Activated naive CD4-positive, alpha-beta T cell treated with anti-CD3 and anti-CD28 coated beads, Interleukin-2, amount 50 U/mL, for 72 hours (primary cell): ENCODE measurements at regions not wholly inside any gene's neighbourhood (a gene's known extent, or its start where the extent isn't known, plus 50 kb on each side); places are given as distances from the start of the nearest gene placed in this dataset.
"Not testable (repeated sequence)": the region's sequence is repeated elsewhere in the genome, so short reads cannot be mapped to it uniquely, and the experiment has no call there.

ENCODE experiments used
- ATAC-seq, 2 donors: fragments of 150-1000 bp; cut with Tn5 transposase; 2 replicates each; pipeline ENCODE4 v1.10.0; 2021; ENCODE audit warnings: mild to moderate bottlenecking in 2 of 2, moderate library complexity in 2 of 2
- DNase-seq, 2 donors: peaks; one replicate each; pipeline ENCODE4 v3.0.0; 2021 to 2022; ENCODE audit warnings: low spot score in 2 of 2
- H3K27ac Mint-ChIP-seq, 2 donors: one replicate each; pipeline ENCODE4 v1.8.0; 2022; ENCODE audit warnings: mild to moderate bottlenecking in 2 of 2, mixed read lengths in 2 of 2
- H3K36me3 Mint-ChIP-seq, 2 donors: one replicate each; pipeline ENCODE4 v1.8.0; 2022; ENCODE audit warnings: mixed read lengths in 2 of 2
- H3K9me3 Mint-ChIP-seq, 2 donors: one replicate each; pipeline ENCODE4 v1.8.0; 2022; ENCODE audit warnings: mixed read lengths in 2 of 2

DNA sequence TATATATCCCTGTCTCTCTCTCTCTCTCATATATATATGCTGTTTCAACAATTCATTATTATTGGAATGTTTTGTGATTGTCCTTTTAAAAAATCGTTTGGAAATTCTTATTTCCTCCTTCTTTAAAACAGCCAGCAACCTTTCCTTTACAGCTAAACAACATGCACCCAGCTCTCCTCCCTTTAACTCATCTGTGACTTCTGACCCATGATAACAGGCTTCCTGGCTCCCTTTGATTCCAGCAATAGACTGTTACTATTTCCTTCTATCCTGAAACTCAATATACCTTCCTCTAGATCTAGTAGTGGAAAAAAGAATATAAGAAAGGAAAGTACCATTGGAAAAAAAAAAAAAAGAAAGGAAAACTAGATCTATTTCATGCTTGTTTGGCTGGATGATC, 254.7 kb upstream of the RGMB start:
- Mint-ChIP-seq H3K27ac (no peak overlapping the region), H3K36me3 (no peaks in the 10 kb centered on the region), H3K9me3 (no peaks in the 10 kb centered on the region)
- DNase-seq (no peak), ATAC-seq (no peak)

DNA sequence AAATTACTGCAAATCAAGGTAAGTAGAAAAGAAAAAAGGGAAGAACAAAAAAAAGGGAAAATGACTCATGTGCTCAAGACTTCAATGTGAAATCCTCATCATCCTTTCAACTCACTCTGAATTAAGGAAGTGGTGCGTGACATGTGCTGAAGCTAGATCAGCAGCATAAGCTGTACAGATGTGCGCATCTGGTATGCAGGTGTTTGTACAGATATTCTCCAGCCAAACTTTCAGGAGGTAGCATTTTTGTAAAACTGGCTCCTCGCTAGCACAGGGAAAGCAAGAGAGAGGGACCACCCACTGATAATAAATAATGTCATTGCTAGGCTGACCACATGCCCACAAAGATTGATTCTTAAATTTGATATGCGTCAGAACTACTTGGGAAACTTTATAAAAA, 253.9 kb upstream of the RGMB start:
- no peaks in the 10 kb centered on the region for H3K9me3 Mint-ChIP-seq
- H3K27ac Mint-ChIP-seq = no peak overlapping the region
- ATAC-seq = no peak
- no peaks in the 10 kb centered on the region for H3K36me3 Mint-ChIP-seq
- DNase-seq = no peak

DNA sequence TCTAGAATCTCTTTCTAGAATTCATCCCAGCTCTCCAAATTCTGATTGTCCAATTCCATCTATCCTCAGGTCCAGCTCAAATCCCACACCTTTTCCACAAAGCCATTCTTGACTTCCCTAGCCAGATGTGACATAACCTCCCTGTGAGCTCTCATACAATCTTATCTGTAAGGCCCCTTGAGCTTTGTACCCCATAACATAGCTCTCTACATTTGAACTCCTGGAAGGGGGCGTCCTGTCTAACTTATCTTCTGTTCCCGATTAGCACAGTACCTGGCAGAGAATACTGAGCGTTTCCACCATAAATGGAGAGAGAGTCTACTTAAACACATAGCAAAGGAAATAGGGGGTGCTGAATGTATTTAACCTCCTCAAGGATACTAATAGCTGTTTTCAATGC, 251.6 kb upstream of the RGMB start:
- Mint-ChIP-seq H3K9me3 (no peaks in the 10 kb centered on the region), H3K36me3 (no peaks in the 10 kb centered on the region), H3K27ac (no peak overlapping the region)
- ATAC-seq = no peak
- no peak for DNase-seq

DNA sequence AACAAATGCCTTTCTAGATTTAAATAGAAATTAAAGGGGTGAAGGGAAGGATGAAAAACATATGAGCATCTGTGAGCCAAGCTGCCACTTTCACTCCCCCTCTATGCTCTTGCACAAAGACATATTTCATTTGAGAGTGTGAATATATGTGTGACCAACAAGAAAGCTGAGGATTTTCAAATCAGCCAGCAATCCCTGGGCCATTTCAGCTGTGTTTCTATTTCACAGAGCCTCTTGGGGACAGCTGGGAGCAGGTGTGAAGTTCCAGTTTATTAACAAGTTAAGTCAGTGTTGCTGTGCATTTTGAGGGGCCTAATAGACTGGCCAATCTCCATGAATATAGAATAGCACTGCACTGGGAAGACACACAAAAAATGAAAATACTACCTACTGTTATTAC, 248.7 kb upstream of the RGMB start:
- ATAC-seq (no peak), DNase-seq (no peak)
- no peaks in the 10 kb centered on the region for H3K36me3 Mint-ChIP-seq
- H3K27ac Mint-ChIP-seq = no peak overlapping the region
- no peaks in the 10 kb centered on the region for H3K9me3 Mint-ChIP-seq

DNA sequence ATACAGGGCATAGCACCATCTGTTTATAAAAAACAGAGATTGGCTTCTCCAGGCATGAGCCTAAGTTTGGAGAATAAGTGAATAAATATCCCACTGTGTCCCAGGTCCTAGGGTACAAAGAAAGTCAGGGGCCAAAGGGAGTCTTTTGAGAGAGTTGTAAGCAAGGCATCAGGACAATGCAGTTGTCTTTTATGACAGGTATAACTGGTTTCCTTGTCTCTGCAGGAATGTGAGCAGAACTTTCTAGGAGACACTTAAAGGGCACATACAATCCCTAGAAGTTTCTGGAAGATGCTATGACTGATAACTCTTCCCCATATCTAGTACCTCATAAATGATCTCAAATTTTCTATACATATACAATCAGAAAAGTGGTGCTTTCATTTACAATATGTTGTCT, 245.6 kb upstream of the RGMB start:
- DNase-seq (no peak), ATAC-seq (no peak)
- Mint-ChIP-seq H3K27ac (no peak overlapping the region), H3K9me3 (no peaks in the 10 kb centered on the region), H3K36me3 (no peaks in the 10 kb centered on the region)

DNA sequence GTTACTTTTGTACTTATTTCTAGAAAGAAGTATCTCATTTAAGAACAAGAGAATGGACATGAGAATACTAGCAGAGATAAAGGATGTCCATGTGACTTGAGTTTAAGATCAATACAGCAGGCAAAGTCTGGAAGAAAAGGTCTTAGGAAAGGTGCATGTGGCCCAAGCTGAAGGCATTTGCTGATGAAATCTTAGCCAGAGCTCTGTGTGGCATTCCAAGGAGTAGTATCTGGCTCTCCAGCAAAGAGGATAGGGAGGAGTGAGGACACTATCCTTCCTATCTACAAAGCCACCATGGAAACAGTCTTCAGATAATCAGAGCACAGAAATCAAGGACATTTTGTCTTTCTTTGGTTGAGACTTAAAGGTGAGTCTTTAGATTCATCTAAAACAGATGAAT, 244.1 kb upstream of the RGMB start:
- H3K27ac Mint-ChIP-seq = no peak overlapping the region
- no peak for ATAC-seq
- H3K36me3 Mint-ChIP-seq = no peaks in the 10 kb centered on the region
- no peak for DNase-seq
- H3K9me3 Mint-ChIP-seq = no peaks in the 10 kb centered on the region

DNA sequence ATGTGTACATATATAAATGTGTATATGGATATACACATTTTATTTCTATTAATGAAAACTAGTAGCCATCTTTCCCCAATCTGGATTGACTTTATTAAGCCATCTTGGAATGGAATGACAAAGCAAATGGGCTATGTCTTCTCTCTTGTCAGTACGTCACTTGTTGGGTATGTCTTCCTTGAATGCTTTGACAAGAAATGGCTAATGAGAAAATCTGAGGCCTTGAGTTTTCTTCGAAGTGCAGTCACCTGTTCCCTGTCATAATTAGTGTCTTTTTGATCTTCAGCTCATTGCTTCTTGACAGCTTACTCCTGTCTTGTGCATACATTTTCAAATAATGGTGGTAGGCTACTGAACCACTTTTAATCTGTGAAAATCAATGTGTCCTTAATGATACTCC, 243.2 kb upstream of the RGMB start:
- DNase-seq (no peak), ATAC-seq (no peak)
- Mint-ChIP-seq H3K9me3 (no peaks in the 10 kb centered on the region), H3K27ac (no peak overlapping the region), H3K36me3 (no peaks in the 10 kb centered on the region)

DNA sequence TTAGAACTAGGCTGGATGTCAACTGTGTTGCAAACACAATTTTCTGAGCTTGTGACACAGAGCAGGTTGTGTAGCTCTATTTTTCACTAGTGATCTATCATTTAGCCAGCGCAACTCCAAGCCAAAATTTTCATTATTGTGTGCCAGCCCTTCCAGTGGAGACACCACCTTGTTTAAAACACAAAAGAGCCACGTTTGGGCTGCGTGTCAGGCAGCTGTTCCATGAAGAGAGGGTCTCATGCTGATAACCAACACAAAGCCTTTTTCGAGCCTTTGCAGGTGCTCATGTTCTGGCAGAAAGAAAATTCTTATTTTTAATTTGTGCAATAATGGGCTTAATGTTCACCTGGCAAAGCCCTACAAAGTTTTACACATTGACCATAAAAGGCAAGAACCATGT, 237.6 kb upstream of the RGMB start:
- H3K36me3 Mint-ChIP-seq = peaks cover 0 to 4% of the 10 kb centered on the region in 2 donors
- peaks cover 2 to 3% of the 10 kb centered on the region in 2 donors for H3K9me3 Mint-ChIP-seq
- no peak overlapping the region for H3K27ac Mint-ChIP-seq
- no peak for DNase-seq
- ATAC-seq = no peak

DNA sequence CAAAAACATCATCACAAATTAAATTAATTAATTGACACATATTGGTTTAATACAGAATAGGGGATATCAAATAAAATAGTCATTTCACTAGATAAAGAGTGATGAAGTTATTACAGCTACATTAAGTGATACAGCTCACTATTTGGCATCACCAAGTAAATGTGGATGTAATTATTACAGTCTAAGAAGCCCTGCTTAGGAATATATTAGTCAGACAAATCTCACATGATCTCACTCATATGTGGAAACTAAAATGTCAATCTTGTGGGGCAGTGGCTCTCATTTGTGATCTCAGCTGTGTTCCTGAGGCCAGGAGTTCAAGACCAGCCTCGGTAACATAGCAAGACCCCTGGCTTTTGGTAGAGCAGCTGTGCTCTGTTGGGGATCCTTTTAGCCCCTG, 233.4 kb upstream of the RGMB start:
- DNase-seq (no peak), ATAC-seq (no peak)
- peak overlapping the region in 1 of 2 donors; percentile 41 for H3K27ac Mint-ChIP-seq
- peaks cover 0 to 19% of the 10 kb centered on the region in 2 donors for H3K36me3 Mint-ChIP-seq
- H3K9me3 Mint-ChIP-seq = peaks cover 13 to 22% of the 10 kb centered on the region in 2 donors

DNA sequence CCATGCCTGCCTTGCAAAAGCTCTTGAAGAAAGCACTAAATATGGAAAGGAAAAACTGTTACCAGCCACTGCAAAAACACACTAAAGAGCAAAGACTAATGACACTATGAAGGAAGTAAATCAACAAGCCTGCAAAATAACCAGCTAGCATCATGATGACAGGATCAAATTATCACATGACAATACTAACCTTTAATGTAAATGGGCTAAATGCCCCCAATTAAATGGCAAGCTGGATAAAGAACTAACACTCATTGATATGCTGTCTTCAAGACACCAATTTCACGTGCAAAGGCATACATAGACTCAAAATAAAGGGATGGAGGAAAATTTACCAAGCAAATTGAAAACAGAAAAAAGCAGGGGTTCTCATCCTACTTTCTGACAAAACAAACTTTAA, 231.8 kb upstream of the RGMB start:
- no peak for ATAC-seq
- DNase-seq = no peak
- Mint-ChIP-seq H3K27ac (no peak overlapping the region), H3K9me3 (peaks cover 13 to 22% of the 10 kb centered on the region in 2 donors), H3K36me3 (peaks cover 0 to 21% of the 10 kb centered on the region in 2 donors)

DNA sequence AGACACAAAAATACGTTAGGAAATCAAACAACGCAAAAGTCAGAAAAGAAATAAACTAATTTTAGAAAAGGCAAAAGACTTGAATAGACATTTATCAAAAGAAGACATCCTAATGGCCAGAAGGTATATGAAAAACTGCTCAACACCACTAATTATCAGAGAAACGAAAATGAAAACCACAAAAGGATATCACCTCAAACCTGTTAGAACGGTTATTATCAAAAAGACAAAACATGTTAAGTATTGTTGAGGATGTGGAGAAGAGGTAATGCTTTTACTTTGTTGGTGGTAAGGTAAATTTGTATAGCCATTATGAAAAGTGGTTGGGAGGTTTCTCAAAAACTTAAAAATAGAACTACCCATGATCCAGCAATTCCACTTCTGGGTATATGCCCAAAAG, 230.0 kb upstream of the RGMB start:
- Mint-ChIP-seq H3K9me3 (peaks cover 13 to 22% of the 10 kb centered on the region in 2 donors), H3K36me3 (peaks cover 0 to 23% of the 10 kb centered on the region in 2 donors), H3K27ac (no peak overlapping the region)
- ATAC-seq = no peak
- no peak for DNase-seq

DNA sequence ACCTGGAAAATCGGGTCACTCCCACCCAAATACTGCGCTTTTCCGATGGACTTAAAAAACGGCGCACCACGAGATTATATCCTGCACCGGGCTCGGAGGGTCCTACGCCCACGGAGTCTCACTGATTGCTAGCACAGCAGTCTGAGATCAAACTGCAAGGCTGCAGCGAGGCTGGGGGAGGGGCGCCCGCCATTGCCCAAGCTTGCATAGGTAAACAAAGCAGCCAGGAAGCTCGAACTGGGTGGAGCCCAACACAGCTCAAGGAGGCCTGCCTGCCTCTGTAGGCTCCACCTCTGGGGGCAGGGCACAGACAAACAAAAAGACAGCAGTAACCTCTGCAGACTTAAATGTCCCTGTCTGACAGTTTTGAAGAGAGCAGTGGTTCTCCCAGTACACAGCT, 226.5 kb upstream of the RGMB start:
- not testable (repeated sequence) for H3K27ac Mint-ChIP-seq, H3K9me3 Mint-ChIP-seq, H3K36me3 Mint-ChIP-seq, ATAC-seq, DNase-seq

DNA sequence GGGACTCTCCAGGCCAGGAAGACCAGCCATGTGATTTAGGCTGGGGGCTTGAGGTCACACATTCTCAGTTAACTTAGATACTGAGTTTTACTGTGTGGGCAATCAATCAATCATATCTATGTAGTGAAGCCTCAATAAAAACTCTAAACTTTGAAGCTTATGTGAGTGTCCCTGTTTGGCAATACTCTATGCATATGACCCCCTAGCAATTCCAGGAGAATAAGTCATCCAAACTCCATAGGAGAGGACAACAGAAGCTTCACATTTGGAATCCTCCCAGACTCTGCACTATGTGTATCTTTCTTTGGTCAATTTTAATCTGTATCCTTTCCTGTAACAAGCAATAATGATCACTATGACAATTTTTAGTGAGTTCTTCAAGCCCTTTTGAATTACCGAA, 216.8 kb upstream of the RGMB start:
- ATAC-seq (no peak), DNase-seq (no peak)
- H3K36me3 Mint-ChIP-seq = no peaks in the 10 kb centered on the region
- peaks cover 0 to 4% of the 10 kb centered on the region in 2 donors for H3K9me3 Mint-ChIP-seq
- no peak overlapping the region for H3K27ac Mint-ChIP-seq

DNA sequence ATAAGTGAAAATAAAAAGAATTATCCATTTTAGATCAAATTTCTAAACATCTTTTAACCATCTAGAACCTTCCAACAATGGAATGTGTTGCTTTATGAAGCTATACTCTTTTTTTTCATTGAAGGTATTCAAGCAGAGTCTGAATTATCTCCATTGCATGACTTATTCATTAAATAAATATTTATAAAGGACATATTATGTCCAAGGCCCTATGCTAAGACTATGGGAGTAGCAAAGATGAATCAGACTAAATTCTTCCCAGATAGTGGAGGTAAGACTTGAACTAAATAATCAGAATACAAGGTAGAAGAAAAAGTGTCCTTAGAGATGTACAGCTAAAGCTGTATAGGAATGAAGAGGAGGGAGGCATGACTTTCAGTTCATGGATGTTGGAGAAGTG, 215.5 kb upstream of the RGMB start:
- Mint-ChIP-seq H3K36me3 (no peaks in the 10 kb centered on the region), H3K27ac (no peak overlapping the region), H3K9me3 (peaks cover 0 to 4% of the 10 kb centered on the region in 2 donors)
- no peak for ATAC-seq
- no peak for DNase-seq

DNA sequence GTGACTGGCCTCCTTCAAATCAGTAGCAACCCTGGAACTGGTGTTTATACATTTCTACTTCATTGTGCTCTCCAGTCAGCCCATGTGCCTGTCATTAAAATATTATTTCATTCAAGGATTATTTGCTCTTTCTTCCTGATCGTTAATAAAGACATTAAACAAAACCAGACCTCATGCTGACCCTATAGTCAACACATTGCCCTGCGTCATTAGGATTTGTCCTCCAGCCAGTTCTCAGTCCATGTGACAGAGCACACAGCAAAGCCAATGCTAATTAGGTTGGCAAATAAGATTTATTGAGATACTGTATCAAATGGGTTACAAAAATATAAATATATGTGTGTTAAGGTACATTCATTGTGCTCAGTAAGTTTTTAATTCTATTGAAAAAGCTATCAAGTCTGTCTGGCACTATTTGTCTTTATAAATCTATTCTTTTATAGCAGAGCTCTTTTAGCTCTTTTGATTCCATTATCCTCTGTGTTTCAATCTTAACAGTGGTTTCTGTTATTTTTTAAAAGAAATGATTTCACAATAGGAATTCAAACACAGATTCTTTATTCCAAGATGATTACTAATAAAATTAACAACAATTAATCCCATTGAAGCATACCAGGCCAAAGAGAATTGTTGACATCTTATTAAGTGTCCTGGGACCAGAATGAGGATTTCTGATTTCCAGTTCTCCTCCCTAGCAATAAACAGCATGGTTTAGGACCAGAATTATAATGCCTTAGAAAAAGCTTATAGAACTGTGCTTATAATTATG, 209.4 kb upstream of the RGMB start:
- peaks cover 4 to 5% of the 10 kb centered on the region in 2 donors for H3K9me3 Mint-ChIP-seq
- DNase-seq = no peak
- ATAC-seq = no peak
- no peak overlapping the region for H3K27ac Mint-ChIP-seq
- no peaks in the 10 kb centered on the region for H3K36me3 Mint-ChIP-seq

DNA sequence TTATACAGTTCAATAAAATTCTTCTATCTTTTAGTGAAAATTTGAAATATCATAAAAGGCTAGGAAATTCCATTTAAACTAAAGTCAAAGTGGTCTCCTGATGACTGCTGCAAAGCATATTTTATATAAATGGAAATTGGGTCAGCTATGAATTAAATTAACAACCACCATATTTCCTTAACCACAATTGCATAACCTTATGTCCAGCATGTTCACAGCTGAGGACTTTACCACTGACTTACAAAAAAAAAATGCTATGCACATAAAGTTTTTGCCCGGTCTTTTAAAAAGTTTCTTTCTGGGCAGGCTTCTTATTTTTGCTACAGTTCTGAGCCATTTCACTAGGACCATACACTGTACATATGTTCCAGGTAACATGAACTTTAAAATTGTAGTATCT, 208.6 kb upstream of the RGMB start:
- Mint-ChIP-seq H3K9me3 (peaks cover 4 to 5% of the 10 kb centered on the region in 2 donors), H3K36me3 (no peaks in the 10 kb centered on the region), H3K27ac (no peak overlapping the region)
- ATAC-seq = no peak
- no peak for DNase-seq

DNA sequence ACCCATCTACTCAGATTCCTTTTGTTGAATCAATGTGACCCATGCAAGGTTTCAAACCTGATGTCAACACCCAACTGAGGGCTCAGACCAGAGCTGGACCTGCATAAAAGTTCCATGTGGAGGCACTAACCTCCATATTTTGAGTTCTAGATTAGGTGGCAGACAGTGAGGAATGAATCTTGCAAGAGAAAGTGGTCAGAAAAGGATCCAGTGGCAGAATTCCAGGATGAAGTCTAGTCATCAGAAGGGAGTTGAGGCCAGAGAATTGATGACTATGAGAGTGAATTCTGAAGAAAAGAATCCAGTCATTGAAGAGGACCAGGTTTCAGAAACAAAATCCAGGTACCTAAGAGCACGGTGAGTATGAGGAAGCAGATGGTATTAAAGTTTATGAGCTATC, 205.1 kb upstream of the RGMB start:
- no peak overlapping the region for H3K27ac Mint-ChIP-seq
- DNase-seq = no peak
- no peak for ATAC-seq
- H3K36me3 Mint-ChIP-seq = no peaks in the 10 kb centered on the region
- peaks cover 4 to 5% of the 10 kb centered on the region in 2 donors for H3K9me3 Mint-ChIP-seq

DNA sequence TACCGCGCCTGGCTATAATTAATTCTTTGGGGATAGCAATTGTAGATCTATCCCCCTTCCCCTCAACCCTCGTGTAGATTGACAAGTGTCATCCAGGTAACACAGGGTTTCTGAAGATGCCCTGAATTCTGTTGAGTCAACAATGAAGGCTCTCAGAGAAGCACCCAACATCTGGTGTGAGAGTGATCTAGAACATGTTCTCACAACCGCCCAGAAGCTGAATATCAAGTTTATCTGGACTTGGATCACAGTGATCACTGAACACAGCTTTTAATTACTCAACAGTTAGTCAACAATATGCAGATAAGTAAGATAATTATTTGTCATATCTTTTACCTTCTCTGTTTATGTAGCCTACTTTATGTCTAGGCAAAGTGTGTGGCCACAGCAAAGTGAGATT, 204.2 kb upstream of the RGMB start:
- DNase-seq (no peak), ATAC-seq (no peak)
- H3K27ac Mint-ChIP-seq = no peak overlapping the region
- H3K9me3 Mint-ChIP-seq = peaks cover 4 to 5% of the 10 kb centered on the region in 2 donors
- H3K36me3 Mint-ChIP-seq = no peaks in the 10 kb centered on the region
